Hematopoietic multipotent progenitor cell treated with erythropoietin and hydrocortisone succinate and interleukin-3 and kit ligand, for 4 days (in vitro differentiated cells): ENCODE measurements at regions not wholly inside any gene's neighbourhood (a gene's known extent, or its start where the extent isn't known, plus 50 kb on each side); places are given as distances from the start of the nearest gene placed in this dataset.

Experiments
- DNase-seq: peaks from one replicate; pipeline ENCODE4 v3.0.0-alpha.2; 2015

DNA sequence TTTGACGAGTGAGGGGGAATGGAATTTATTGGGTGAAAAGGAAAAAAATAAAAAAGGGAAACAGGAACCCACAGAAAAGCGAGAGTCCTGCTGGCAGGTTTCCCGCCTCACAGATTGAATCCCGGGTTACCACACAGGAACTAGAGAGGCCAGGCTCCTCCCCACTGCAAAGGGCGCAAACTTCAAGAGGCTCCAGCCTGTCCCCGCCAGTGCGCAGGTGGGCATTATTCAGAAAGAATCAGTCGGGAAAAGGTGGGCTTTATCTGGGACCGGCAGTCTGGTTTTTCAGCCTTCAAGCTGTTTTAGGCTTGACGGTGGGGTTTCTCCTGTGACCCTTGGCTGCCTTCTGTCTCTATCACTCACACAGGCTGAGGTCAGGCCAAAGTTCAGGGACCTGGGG, 1496.8 kb downstream of the RPA4 start:
- DNase-seq: no peak

DNA sequence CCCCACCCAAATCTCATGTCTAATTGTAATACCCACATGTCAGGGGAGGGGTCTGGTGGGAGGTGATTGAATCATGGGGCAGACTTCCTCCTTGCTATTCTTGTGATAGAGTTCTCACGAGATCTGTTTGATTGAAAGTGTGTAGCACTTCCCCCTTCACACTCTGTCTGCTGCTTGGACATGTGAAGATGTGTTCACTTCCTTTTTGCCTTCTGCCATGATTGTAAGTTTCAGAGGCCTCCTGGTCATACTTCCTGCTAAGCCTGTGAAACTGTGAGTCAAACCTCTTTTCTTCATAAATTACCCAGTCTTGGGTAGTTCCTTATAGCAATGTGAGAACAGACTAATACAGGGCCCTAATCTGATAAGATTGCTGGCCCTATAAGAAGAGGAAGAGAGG, 1514.8 kb downstream of the RPA4 start:
- peak; percentile 4 for DNase-seq

DNA sequence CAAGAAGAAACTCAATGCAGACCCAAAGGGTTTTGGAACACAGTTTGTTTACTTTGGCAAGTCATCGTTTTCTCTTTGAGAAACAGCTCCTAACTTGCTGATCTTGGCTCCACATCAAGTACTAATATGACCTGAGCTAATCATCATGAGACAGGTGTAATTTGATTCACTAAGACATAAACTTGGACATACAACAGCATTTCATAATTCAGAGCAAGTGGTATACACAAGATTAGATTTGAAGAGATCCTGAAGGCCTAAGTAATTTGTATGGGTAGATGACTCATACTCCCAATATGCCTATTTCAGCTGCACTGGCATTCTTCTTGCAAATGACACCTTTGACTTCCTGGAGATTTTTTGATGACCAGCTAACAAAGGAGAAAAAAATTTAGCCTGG, 1521.7 kb downstream of the RPA4 start:
- DNase-seq: no peak

GRCh38 chrX:98407584-98407983, 1523.9 kb downstream of the RPA4 start:
- no peak for DNase-seq

DNA sequence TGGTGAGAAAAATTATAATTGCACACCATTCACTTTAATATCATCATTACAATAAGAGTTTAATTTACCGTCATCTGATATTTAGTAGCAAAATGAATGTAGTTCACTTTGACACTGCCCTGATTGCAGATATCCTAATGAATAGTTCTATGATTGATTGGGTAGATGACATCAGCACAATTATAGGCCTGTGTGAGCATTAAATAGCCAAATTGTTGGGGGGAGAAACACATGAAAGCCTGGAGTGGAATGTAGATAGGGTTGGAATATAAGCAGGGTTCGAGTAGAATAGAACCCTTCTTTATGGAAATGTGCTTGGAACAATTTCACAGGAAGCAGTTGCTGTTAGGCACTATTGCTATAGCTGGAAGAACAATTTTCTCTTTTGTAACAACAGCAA, 1526.2 kb downstream of the RPA4 start:
- DNase-seq: no peak

GRCh38 chrX:98412058-98412457, 1528.3 kb downstream of the RPA4 start:
- DNase-seq: no peak

DNA sequence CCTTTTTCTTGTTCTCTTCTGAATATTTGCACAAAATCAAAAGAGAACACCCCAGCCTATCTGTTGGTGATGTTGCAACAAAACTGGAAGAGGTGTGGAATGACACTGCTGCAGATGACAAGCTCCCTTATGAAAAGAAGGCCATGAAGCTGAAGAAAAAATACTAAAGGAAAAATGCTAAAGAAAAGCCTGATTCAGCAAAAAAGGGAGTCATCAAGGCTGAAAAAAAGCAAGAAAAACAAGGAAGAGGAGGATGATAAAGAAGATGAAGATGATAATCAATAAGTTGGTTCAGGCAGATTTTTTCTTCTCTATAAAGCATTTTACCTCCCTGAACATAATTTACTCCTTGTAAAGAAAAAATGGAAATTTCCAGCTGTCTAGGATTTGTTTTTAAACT, 1538.8 kb downstream of the RPA4 start:
- DNase-seq: no peak

DNA sequence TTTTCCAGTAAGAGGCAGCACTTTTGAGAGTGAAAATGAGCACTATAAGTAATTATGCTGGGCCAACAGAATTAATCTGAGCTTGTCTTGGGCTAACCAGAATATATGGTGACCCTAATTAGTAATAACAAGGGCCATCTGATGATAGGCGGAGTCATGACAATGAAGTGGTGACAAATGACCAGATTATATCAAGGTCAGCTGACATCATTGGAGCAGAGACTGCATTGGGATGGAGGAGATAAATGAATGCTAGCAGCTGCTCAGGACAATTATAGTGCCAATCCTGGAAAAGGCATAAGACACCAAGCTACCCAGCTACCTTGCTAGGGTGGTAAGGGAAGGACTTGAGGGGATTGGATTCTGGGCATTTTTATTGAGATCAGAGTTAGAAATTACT, 1548.7 kb downstream of the RPA4 start:
- no peak for DNase-seq

GRCh38 chrX:98448524-98448923, 1564.8 kb downstream of the RPA4 start:
- DNase-seq: no peak

- DNase-seq: no peak
These were observed 1568.7 kb downstream of the RPA4 start for GRCh38 chrX:98452456-98452855.

DNA sequence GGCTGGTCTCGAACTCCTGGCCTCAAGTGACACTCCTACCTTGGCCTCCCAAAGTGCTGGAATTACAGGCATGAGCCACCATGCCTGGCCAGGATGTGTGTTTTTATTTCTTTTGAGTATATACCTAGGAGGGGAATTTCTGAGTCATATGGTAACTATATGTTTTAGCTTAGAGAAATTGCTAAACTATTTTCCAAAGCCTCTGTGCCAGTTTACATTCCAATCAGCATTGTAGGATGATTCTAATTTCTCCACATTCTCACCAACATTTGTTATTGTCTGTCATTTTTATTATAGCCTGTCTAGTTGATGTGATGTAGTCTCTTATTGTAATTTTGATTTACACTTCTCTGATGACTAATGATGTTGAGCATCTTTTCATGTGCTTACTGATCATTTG, 1576.0 kb downstream of the RPA4 start:
- no peak for DNase-seq

DNA sequence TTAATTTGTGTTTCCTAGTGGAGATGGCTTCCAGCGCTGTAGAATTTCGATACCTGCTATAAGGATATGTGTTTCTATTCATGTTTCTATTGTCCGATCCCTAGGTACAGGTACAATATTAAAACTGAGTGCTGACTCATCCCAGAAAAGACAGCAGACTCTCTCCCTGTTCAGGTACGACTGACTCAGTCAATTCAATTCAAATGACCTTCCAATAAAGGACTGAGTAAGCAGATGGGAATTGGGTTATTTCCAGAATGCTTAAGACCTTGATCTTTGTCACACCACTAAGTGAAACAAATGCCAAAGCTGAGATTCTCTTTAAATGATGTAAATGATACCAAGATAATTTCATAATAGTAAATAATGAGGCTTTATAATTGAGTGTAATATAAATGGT, 1596.9 kb downstream of the RPA4 start:
- DNase-seq: no peak

DNA sequence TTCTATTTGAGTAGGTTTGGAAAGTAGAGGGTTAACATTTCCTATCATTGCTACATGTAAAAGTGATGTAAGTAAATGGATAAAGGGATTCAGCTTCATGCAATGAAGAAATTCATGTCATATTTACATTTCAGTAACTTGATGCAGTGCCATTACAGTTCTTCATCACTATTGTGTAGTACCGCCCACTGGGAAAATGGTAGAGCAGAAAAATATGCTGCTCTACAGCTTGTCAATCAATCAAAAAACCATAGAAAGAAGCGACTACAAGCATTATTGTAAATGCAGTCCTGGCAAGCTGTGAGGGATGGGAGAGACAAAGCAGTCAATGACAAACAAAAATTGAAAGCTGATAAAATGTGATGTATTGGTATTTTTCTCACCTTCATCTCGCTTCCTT, 1597.9 kb downstream of the RPA4 start:
- no peak for DNase-seq

DNA sequence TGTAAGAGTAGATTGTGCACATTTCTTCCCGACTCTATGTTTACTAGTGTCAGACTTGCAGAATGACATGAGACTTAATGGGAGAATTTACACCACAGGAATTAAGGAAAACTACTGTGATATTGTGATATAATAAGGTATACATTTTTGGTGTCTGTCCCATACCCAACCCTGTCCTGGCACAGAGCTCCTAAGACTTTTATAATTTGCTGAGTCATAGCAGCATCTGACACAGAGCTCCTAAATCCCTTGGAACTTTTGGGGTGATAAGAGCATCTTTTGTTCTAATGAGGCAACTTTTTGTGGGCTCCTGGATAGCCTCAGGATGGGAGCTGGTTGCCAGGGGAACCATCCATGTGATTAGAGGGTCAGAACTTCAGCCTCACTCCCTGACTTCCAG, 1607.0 kb downstream of the RPA4 start:
- no peak for DNase-seq

DNA sequence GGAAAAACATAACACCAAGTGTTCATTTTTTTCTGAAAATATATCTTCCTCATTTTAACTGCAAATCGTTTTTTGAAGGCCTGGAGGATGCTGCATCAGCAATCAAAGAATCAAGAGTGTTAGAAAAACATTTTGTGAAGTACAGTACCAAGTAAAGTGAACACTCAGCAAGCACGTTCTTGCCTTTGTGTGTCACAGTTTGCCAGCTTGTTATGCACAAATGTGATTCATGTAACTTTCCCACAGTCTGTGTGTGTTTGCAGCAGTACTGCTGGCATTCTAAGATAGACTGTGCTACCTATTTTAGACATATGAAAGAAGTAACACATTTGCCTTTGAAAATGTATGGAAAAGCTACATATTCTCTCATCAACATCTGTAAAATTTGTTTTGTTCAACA, 1617.7 kb downstream of the RPA4 start:
- no peak for DNase-seq

GRCh38 chrX:98506907-98507306, 1623.2 kb downstream of the RPA4 start:
- no peak for DNase-seq

GRCh38 chrX:98514032-98514431, 1630.3 kb downstream of the RPA4 start:
- no peak for DNase-seq

DNA sequence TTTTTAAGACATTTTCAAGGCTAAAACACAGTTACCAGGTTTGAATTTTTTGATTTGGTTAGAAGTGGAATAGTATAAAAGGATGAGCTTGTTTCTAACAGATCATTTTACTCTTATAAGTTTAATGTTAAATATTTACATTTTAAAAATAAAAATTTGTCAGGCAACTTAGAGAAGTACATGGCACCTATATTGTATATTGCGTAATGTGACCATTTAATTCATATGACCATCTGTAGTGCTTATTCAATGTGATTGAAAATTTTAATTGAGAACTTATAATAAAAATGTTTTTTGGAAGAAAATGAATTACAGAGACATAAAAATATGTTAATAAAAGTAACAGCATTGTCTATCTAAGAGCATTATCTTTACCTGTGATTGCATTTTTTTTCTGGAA, 1632.4 kb downstream of the RPA4 start:
- no peak for DNase-seq

DNA sequence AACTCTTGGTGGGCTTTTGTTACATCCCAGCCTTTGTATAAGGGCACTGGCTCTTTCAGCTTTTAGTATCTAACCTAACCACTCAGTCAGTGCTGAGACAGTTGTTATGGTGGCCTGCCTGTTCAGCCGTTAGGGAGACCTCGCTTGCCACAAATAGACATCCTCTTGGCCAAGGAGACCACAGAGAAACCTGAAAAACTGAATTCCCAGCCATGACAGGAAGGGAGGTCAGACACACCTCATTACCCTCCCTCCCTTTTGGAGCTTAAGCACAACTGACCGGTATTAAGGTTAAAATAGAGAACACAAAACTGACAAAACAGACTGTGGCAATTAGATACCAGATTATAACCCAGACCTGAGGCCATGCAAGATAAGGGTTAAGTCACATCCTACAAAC, 1639.3 kb downstream of the RPA4 start:
- DNase-seq: no peak

- DNase-seq: no peak
These were observed 1639.8 kb downstream of the RPA4 start for GRCh38 chrX:98523521-98523920.

DNA sequence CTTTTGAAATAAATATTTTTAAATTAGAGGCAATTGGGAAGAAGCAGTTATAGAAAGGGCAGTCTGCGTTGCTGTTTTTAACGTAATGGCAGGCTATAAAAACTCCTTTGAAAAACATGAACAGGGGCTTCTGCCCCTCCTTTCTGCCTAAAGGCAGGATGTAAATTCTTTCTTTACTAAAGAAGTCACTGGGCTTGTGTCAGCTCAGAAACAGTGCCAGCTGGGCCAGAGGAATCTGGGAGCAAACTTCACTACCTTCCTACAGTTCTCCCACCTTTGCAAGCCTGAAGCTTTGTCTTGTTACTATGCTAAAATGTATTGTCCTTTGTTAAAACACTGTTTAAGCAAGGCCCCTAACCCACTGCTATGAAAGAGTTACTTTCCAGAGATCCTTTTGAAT, 1664.8 kb downstream of the RPA4 start:
- no peak for DNase-seq

DNA sequence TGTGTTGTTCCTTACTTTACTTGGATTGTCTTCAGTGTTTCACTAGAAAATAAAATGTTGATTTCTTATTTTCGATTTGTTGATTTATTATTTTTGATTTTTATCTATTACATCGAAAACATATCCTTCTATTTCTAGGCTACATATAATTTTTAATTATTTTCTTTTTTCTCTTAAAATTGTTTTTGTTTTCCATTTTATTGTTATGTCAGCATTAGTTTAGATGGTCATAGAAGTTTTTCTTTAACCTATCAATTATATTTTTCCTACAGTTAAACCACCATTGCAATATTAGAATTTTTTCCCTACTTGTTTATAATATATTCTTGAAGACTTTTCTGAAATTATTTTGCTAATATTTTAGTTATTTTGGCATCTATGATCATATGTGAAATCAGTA, 1685.1 kb downstream of the RPA4 start:
- DNase-seq: no peak

- DNase-seq: no peak
These were observed 1722.2 kb downstream of the RPA4 start for GRCh38 chrX:98605941-98606340.

DNA sequence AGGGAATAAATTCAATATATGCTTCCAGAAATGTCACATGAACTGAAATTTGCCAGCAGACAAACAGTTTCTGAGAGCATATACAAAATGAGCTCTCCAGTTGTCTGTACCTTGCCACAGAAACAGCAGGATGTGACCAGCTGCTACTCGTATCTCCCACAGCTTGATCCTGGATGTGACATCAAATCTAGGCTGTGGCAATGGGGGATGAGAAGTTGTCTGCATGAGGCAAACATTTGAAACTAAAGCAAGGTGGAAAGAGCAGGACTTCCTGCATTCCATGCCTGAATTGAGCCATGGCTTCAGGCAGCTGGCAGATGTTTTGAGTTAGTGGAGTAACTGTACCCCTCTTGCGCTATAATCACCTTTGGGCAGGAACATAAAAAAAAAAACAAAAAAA, 1724.0 kb downstream of the RPA4 start:
- DNase-seq: no peak

- DNase-seq: no peak
These were observed 1743.9 kb downstream of the RPA4 start for GRCh38 chrX:98627645-98628044.

GRCh38 chrX:98637451-98637850, 1753.7 kb downstream of the RPA4 start:
- no peak for DNase-seq
